Astrocyte of the spinal cord (primary cell): ENCODE measurements at regions not wholly inside any gene's neighbourhood (a gene's known extent, or its start where the extent isn't known, plus 50 kb on each side); places are given as distances from the start of the nearest gene placed in this dataset.

Source experiments
- DNase-seq: peaks from one replicate; pipeline ENCODE4 v3.0.0; 2011; ENCODE audit warnings: low read depth, low spot score
- H3K4me3 ChIP-seq: 2 replicates; pipeline ENCODE4 v1.5.1; 2011; ENCODE audit warnings: low read depth, mild to moderate bottlenecking, low read length, moderate library complexity
- in situ Hi-C: cut with HindIII; loops from 2 replicates; pipeline ENCODE4 v1.10.0; 2017; ENCODE audit warnings: low sequenced_read_pairs
- TF ChIP-seq, protein P1 (sequence below): IDR thresholded peaks from 2 replicates; pipeline ENCODE4 v1.5.1; 2012; ENCODE audit warnings: low read depth, mild to moderate bottlenecking, low read length, inconsistent platforms

DNA sequence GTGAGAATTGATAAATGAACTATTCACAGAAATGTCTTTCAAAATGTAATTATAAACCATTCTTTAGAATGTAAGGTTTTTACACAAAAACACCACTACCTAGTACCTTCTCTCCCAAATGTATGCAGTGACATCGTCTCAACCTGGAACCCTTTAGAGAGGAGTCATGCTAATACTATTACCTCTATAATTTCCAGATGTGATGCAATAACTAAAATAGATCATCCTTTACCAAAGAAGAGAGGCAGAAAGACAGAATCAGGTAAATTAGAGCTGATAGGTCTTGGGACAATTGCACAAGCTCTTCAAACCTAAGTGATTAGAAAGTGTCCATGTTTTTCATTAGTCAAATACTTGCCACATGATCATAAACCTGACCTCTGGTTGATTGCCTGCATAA is 96.7 kb downstream of the HDGFL1 start:
- TF ChIP-seq, protein P1, sequence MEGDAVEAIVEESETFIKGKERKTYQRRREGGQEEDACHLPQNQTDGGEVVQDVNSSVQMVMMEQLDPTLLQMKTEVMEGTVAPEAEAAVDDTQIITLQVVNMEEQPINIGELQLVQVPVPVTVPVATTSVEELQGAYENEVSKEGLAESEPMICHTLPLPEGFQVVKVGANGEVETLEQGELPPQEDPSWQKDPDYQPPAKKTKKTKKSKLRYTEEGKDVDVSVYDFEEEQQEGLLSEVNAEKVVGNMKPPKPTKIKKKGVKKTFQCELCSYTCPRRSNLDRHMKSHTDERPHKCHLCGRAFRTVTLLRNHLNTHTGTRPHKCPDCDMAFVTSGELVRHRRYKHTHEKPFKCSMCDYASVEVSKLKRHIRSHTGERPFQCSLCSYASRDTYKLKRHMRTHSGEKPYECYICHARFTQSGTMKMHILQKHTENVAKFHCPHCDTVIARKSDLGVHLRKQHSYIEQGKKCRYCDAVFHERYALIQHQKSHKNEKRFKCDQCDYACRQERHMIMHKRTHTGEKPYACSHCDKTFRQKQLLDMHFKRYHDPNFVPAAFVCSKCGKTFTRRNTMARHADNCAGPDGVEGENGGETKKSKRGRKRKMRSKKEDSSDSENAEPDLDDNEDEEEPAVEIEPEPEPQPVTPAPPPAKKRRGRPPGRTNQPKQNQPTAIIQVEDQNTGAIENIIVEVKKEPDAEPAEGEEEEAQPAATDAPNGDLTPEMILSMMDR: no peak
- no peak for DNase-seq
- in situ Hi-C loops: no loop called here

DNA sequence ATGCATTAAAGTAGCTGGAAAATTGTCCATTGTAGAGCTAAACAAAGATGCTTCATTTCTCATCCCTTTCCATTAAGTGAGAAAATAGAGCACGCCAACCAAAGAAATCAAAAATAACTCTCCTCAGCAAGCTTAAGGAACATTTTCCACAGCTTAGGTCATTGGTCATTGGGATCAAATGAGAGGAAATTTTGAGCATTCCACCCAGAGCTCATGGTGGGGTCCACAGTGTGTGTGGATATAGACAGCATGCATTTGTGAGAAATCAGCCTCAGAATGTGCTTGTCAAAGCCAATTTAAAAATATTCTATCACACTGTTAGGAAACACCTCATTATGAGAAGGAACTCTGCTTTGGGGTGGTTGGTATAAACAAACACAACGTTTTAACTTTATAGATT is 97.2 kb downstream of the HDGFL1 start:
- in situ Hi-C loops: no loop called here
- no peak overlapping the region for H3K4me3 ChIP-seq
- DNase-seq: peak; percentile 8
- TF ChIP-seq, protein P1: no peak

More for the DNA sequence above, 96.7 kb downstream of the HDGFL1 start:
- H3K4me3 ChIP-seq: no peak overlapping the region

DNA sequence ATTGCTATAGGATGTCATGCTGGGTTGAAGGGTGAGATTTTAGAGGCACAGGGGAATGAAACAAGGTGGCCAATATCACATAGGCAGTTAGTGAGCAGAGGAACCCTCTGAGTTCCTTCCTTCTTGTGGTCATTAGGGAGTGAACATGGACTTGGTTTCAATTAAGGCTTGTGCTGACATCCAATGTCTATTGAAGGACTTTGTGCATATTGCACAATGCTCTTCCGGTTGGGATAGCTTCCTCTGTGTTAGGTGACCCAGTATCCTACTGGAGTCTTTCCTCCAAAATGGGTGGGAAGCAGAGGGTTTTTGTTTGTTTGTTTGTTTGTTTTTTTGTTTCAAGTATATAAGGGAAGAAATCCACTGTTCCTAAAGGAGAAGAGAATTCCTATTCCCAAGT is 98.5 kb downstream of the HDGFL1 start:
- TF ChIP-seq, protein P1: no peak
- DNase-seq: no peak
- in situ Hi-C loops: no loop called here
- H3K4me3 ChIP-seq: no peak overlapping the region

DNA sequence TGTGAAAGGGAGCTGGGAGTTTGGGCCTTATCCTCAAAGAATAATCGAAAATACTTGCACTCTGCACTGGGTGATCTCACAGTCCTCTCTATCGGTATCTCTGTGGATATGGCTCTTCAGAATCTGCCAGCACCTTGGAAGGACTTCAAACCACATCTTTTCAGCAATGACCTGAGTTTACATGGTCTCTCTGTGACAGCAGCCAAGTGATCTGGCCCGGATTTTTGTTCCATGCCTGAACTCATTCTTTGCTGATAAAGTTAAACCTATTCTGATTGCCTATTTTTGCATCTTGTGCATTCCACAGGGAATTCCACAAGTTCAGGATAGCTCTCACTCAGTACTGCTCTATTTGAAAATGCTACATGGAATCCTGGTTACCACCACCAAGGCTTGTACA is 98.9 kb downstream of the HDGFL1 start:
- TF ChIP-seq, protein P1: no peak
- DNase-seq: peak; percentile 20
- in situ Hi-C loops: no loop called here
- no peak overlapping the region for H3K4me3 ChIP-seq

DNA sequence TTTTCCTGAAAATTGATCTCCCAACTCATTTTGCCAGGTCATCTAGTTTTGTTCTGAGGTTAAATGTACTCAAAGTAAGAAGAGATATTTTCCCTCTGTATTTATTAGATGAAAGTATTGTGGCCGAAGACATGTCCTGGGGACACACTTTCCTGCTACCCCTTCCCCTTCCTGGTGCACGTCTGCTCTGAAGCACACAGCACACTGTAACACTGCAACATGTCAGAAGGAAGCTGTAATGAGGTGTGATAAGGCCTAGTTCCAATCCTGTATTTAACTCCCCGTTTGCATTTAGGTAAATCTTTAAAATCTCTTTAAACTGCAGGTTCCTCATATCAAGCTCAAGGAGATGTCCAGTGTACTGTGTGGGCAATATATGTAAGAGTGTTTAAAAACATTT is 99.4 kb downstream of the HDGFL1 start:
- TF ChIP-seq, protein P1: no peak
- no peak overlapping the region for H3K4me3 ChIP-seq
- no peak for DNase-seq
- in situ Hi-C loops: no loop called here

DNA sequence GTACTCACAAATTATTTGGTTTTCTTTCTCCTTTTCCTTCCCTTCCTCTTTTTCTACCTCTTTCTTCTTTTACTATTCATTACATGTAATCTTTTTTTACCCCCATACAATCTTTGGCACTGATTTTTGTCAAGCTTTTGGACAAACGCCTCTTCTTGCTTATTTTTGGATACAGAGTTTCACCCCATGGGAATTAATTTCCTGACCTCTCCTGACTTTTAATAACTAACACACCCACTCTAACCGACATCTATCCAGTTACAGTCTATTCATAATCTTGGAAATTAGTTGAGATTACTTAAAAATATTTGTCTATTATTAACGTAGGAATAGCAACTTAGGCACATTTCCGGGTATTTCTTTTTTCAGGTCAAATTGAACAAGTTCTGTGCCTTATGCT is 101.2 kb downstream of the HDGFL1 start:
- TF ChIP-seq, protein P1: no peak
- in situ Hi-C loops: no loop called here
- no peak for DNase-seq
- H3K4me3 ChIP-seq: no peak overlapping the region

DNA sequence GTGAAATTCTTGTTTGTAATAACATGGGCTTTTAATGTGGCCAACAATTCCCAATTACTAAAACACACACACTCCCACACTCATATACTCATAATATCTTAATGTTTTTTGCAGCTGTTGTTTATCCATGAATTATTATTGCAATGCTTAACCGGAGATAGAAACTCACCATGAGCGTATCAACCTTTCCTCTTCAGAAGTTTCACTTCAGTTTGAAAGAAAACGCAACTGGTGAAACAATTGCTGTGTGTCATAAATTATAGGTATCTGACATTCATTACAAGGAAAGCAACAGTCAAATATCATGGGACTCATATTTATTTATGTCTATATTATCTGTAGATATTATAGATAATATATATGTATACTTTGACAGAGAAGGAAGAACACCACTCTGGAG is 104.1 kb downstream of the HDGFL1 start:
- TF ChIP-seq, protein P1: no peak
- no peak overlapping the region for H3K4me3 ChIP-seq
- in situ Hi-C loops: no loop called here
- no peak for DNase-seq
